Central memory CD8-positive, alpha-beta T cell (primary cell): ENCODE measurements at regions not wholly inside any gene's neighbourhood (a gene's known extent, or its start where the extent isn't known, plus 50 kb on each side); places are given as distances from the start of the nearest gene placed in this dataset.

ENCODE experiments used
- ATAC-seq: fragments of 150-1000 bp; cut with Tn5 transposase; replicated peaks from 2 replicates; pipeline ENCODE4 v1.10.0; 2022; ENCODE audit warnings: mild to moderate bottlenecking, moderate FRiP score, moderate number of reproducible peaks; ENCODE audit not compliant: poor library complexity, severe bottlenecking; ENCODE audit errors: extremely low read depth
- DNase-seq, 2 donors: peaks; one replicate each; pipeline ENCODE4 v3.0.0; 2021; ENCODE audit warnings: low spot score in 2 of 2
- H3K27ac Mint-ChIP-seq: one replicate; pipeline ENCODE4 v1.8.0; 2022; ENCODE audit warnings: low read depth, mild to moderate bottlenecking, moderate library complexity, mixed read lengths
- H3K27me3 Mint-ChIP-seq: one replicate; pipeline ENCODE4 v1.8.0; 2022; ENCODE audit warnings: mixed read lengths
- H3K36me3 Mint-ChIP-seq: one replicate; pipeline ENCODE4 v1.8.0; 2022; ENCODE audit warnings: mild to moderate bottlenecking, moderate library complexity, mixed read lengths; ENCODE audit not compliant: insufficient read depth
- H3K4me1 Mint-ChIP-seq: one replicate; pipeline ENCODE4 v1.8.0; 2022; ENCODE audit warnings: mixed read lengths
- H3K4me3 Mint-ChIP-seq: one replicate; pipeline ENCODE4 v1.8.0; 2022; ENCODE audit warnings: mild to moderate bottlenecking, moderate library complexity, mixed read lengths
- H3K9me3 Mint-ChIP-seq: one replicate; pipeline ENCODE4 v1.8.0; 2022; ENCODE audit warnings: mixed read lengths

GRCh38 chr2:78417355-78417754 lies 608.1 kb upstream of the REG3G start:
- H3K36me3 Mint-ChIP-seq, result no peaks in the 10 kb centered on the region
- H3K27me3 Mint-ChIP-seq, result no peaks in the 10 kb centered on the region
- ATAC-seq (no peak), DNase-seq (no peak)
- H3K4me1 Mint-ChIP-seq, result no peaks in the 10 kb centered on the region
- H3K27ac Mint-ChIP-seq, result no peak overlapping the region
- H3K9me3 Mint-ChIP-seq, result peaks cover 15% of the 10 kb centered on the region
- no peak overlapping the region for H3K4me3 Mint-ChIP-seq

GRCh38 chr2:78418021-78418420 lies 607.5 kb upstream of the REG3G start:
- Mint-ChIP-seq H3K4me1 (no peaks in the 10 kb centered on the region), H3K36me3 (no peaks in the 10 kb centered on the region), H3K9me3 (peaks cover 15% of the 10 kb centered on the region), H3K27ac (no peak overlapping the region), H3K27me3 (no peaks in the 10 kb centered on the region), H3K4me3 (no peak overlapping the region)
- DNase-seq (no peak), ATAC-seq (no peak)

DNA sequence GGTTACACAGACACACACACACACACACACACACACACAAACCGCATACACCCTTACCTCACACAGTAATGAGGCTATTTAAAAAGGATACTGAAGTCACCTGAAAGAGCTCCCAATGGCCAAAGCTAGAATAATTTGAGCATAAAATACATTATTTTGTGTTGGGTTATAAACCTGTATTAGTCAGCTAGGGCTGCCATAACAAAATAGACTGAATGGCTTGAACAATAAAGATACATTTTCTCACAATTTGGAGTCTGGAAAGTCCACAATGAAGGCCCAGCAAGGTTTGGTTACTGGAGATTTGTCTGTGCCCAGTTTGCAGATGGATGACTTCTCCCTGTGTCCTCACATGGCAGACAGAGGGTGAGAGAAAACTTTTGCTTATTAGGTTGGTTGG lies 605.4 kb upstream of the REG3G start:
- ATAC-seq (no peak), DNase-seq (no peak)
- no peaks in the 10 kb centered on the region for H3K4me1 Mint-ChIP-seq
- no peaks in the 10 kb centered on the region for H3K36me3 Mint-ChIP-seq
- no peaks in the 10 kb centered on the region for H3K27me3 Mint-ChIP-seq
- no peak overlapping the region for H3K4me3 Mint-ChIP-seq
- peaks cover 20% of the 10 kb centered on the region for H3K9me3 Mint-ChIP-seq
- no peak overlapping the region for H3K27ac Mint-ChIP-seq

GRCh38 chr2:78423631-78424030 lies 601.9 kb upstream of the REG3G start:
- Mint-ChIP-seq H3K9me3 (peaks cover 10% of the 10 kb centered on the region), H3K27ac (no peak overlapping the region), H3K27me3 (no peaks in the 10 kb centered on the region), H3K36me3 (no peaks in the 10 kb centered on the region), H3K4me1 (no peaks in the 10 kb centered on the region), H3K4me3 (no peak overlapping the region)
- DNase-seq (no peak), ATAC-seq (no peak)

GRCh38 chr2:78427170-78427569 lies 598.3 kb upstream of the REG3G start:
- H3K4me3 Mint-ChIP-seq, result no peak overlapping the region
- no peaks in the 10 kb centered on the region for H3K27me3 Mint-ChIP-seq
- H3K27ac Mint-ChIP-seq, result no peak overlapping the region
- peaks cover 12% of the 10 kb centered on the region for H3K9me3 Mint-ChIP-seq
- H3K4me1 Mint-ChIP-seq, result no peaks in the 10 kb centered on the region
- no peak for ATAC-seq
- H3K36me3 Mint-ChIP-seq, result no peaks in the 10 kb centered on the region
- DNase-seq, result no peak

DNA sequence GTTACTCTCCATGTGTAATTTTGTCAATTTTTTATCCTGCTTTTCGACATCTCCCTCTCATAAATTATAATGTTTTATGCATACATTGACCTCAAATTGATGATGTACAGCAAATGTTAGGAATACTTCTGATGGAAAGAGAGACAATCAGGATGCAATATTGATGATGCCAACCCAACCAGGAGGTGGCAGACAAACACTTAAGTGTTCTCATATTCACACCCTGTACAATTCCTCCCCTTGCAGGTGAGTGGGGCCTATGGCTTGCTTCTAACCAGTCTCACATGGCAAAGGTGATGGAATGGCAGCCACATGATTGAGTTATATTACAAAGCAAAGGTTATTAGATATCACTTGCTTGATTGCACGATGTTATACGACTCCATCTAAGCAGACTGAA lies 594.3 kb upstream of the REG3G start:
- H3K27ac Mint-ChIP-seq, result no peak overlapping the region
- no peaks in the 10 kb centered on the region for H3K4me1 Mint-ChIP-seq
- H3K9me3 Mint-ChIP-seq, result peaks cover 29% of the 10 kb centered on the region
- no peaks in the 10 kb centered on the region for H3K27me3 Mint-ChIP-seq
- DNase-seq, result no peak
- ATAC-seq, result no peak
- no peaks in the 10 kb centered on the region for H3K36me3 Mint-ChIP-seq
- no peak overlapping the region for H3K4me3 Mint-ChIP-seq

DNA sequence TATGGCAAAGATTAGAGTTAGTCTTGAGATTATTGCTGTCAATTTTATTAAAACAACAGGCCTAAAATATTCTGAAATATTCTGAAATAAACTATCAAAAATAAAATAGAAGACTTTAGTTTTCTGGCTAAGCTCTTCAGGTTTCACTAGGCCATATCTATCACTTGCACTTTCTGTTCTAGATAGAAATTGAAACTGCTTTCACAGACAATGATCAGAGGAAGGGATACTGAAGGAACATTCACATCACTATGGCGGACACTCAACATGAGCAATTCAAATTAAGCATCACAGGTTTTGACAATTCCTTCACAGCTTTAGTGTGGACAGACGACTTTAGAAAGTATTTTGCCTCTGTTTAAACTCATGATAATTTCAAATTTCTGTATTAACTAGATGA lies 586.4 kb upstream of the REG3G start:
- H3K27ac Mint-ChIP-seq, result no peak overlapping the region
- no peak overlapping the region for H3K4me3 Mint-ChIP-seq
- no peaks in the 10 kb centered on the region for H3K4me1 Mint-ChIP-seq

GRCh38 chr2:78455586-78455985 lies 569.9 kb upstream of the REG3G start:
- Mint-ChIP-seq H3K27me3 (no peaks in the 10 kb centered on the region), H3K4me3 (no peak overlapping the region), H3K9me3 (peaks cover 30% of the 10 kb centered on the region), H3K36me3 (peaks cover 2% of the 10 kb centered on the region), H3K27ac (no peak overlapping the region), H3K4me1 (no peaks in the 10 kb centered on the region)
- DNase-seq (no peak), ATAC-seq (no peak)

More for the DNA sequence above, 586.4 kb upstream of the REG3G start:
- ATAC-seq (no peak), DNase-seq (no peak)
- Mint-ChIP-seq H3K27me3 (no peaks in the 10 kb centered on the region), H3K9me3 (peaks cover 29% of the 10 kb centered on the region), H3K36me3 (no peaks in the 10 kb centered on the region)

DNA sequence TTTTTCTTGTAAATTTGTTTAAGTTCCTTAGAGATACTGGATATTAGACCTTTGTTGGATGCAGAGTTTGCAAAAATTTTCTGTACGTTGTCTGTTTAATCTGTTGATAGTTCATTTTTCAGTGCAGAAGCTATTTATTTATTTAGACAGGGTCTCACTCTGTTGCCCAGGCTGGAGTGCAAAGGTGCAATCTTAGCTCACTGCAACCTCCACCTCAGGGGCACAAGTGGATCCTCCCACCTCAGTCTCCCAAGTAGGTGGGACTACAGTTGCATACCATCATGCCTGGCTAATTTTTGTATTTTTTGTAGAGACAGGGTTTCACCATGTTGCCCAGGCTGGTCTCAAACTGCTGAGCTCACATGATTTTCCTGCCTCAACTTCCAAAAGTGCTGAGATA lies 568.2 kb upstream of the REG3G start:
- peaks cover 2% of the 10 kb centered on the region for H3K36me3 Mint-ChIP-seq

GRCh38 chr2:78465707-78466106 lies 559.8 kb upstream of the REG3G start:
- ATAC-seq (no peak), DNase-seq (no peak)
- Mint-ChIP-seq H3K36me3 (no peaks in the 10 kb centered on the region), H3K4me1 (no peaks in the 10 kb centered on the region), H3K27me3 (no peaks in the 10 kb centered on the region), H3K9me3 (peaks cover 20% of the 10 kb centered on the region), H3K4me3 (no peak overlapping the region), H3K27ac (no peak overlapping the region)

More for the DNA sequence above, 568.2 kb upstream of the REG3G start:
- H3K27me3 Mint-ChIP-seq, result no peaks in the 10 kb centered on the region
- ATAC-seq (no peak), DNase-seq (no peak)
- no peaks in the 10 kb centered on the region for H3K4me1 Mint-ChIP-seq
- H3K4me3 Mint-ChIP-seq, result no peak overlapping the region
- H3K9me3 Mint-ChIP-seq, result peaks cover 39% of the 10 kb centered on the region
- no peak overlapping the region for H3K27ac Mint-ChIP-seq

GRCh38 chr2:78476619-78477229 lies 548.8 kb upstream of the REG3G start:
- H3K9me3 Mint-ChIP-seq, result peaks cover 8% of the 10 kb centered on the region
- H3K36me3 Mint-ChIP-seq, result no peaks in the 10 kb centered on the region
- H3K4me3 Mint-ChIP-seq, result no peak overlapping the region
- no peaks in the 10 kb centered on the region for H3K4me1 Mint-ChIP-seq
- no peak overlapping the region for H3K27ac Mint-ChIP-seq
- DNase-seq (no peak), ATAC-seq (no peak)
- no peaks in the 10 kb centered on the region for H3K27me3 Mint-ChIP-seq

- H3K36me3 Mint-ChIP-seq, result no peaks in the 10 kb centered on the region
- ATAC-seq (no peak), DNase-seq (no peak)
- H3K9me3 Mint-ChIP-seq, result peaks cover 19% of the 10 kb centered on the region
- no peaks in the 10 kb centered on the region for H3K27me3 Mint-ChIP-seq
- H3K4me3 Mint-ChIP-seq, result no peak overlapping the region
- H3K27ac Mint-ChIP-seq, result no peak overlapping the region
- no peaks in the 10 kb centered on the region for H3K4me1 Mint-ChIP-seq
These were observed 538.9 kb upstream of the REG3G start for GRCh38 chr2:78486565-78486964.

DNA sequence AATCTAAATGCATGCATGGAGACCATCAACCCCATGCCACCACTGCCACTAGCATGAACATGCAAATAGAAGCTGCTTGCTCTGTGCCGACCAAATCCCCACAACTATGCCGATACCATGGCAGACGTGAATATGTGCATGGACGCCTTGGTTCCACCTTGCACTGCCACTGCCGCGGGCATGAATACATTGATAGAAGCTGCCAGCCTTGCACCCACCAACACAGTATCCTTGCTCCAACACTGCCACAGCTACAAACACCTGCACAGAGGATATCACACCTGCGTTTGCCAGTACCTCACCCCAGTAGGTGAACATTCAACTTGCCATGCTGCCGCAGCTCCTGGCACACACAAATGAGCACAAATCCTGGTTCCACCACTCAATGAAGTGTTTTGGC lies 527.4 kb upstream of the REG3G start:
- Mint-ChIP-seq H3K4me3 (no peak overlapping the region), H3K9me3 (peaks cover 17% of the 10 kb centered on the region)

GRCh38 chr2:78506301-78506700 lies 519.2 kb upstream of the REG3G start:
- DNase-seq, result no peak
- H3K27ac Mint-ChIP-seq, result no peak overlapping the region

More for the DNA sequence above, 527.4 kb upstream of the REG3G start:
- Mint-ChIP-seq H3K36me3 (peaks cover 2% of the 10 kb centered on the region), H3K4me1 (no peaks in the 10 kb centered on the region), H3K27ac (no peak overlapping the region), H3K27me3 (no peaks in the 10 kb centered on the region)
- DNase-seq (no peak), ATAC-seq (no peak)

More at GRCh38 chr2:78506301-78506700, 519.2 kb upstream of the REG3G start:
- H3K4me3 Mint-ChIP-seq, result no peak overlapping the region
- H3K27me3 Mint-ChIP-seq, result no peaks in the 10 kb centered on the region
- no peaks in the 10 kb centered on the region for H3K4me1 Mint-ChIP-seq
- H3K36me3 Mint-ChIP-seq, result no peaks in the 10 kb centered on the region
- peaks cover 19% of the 10 kb centered on the region for H3K9me3 Mint-ChIP-seq
- ATAC-seq, result no peak
